ENCODE measurements at regions not wholly inside any gene's neighbourhood (a gene's known extent, or its start where the extent isn't known, plus 50 kb on each side); places are given as distances from the start of the nearest gene placed in this dataset.

GRCh38 chr5:119899981-119900380 lies 270.6 kb downstream of the FAM170A start:
- TF ChIP-seq CTCF (IDR thresholded peaks at IDR 0.05) (no peak), POLR2A (IDR thresholded peaks at IDR 0.05) (no peak)
